Stomach (tissue), 8 donors: ENCODE measurements at regions not wholly inside any gene's neighbourhood (a gene's known extent, or its start where the extent isn't known, plus 50 kb on each side); places are given as distances from the start of the nearest gene placed in this dataset.
A peak's percentile ranks its signal among the peaks of the same experiment; 100 is the strongest.

Experiments
- DNase-seq, 2 donors: peaks; one replicate each; pipeline versions ENCODE4 v3.0.0 to v3.0.0-alpha.2; 2013 to 2019
- H3K27ac ChIP-seq, 5 donors: fragments of 200-600 bp in 4 of 5; sonication (generic) in 4 of 5; one replicate each; pipeline ENCODE4 v1.5.1; 2013 to 2019; ENCODE audit warnings: mild to moderate bottlenecking in 1 of 5, moderate library complexity in 1 of 5
- H3K27me3 ChIP-seq, 3 donors: fragments of 200-600 bp; sonication (generic); one replicate each; pipeline ENCODE4 v1.5.1; 2017 to 2019; ENCODE audit warnings: mixed run types in 1 of 3
- H3K36me3 ChIP-seq, 4 donors: fragments of 200-600 bp; sonication (generic); 1 replicate in 3 of 4; 2 replicates in 1 of 4; pipeline ENCODE4 v1.5.1; 2016 to 2019
- H3K4me1 ChIP-seq, 4 donors: fragments of 200-600 bp; sonication (generic); one replicate each; pipeline ENCODE4 v1.5.1; 2016 to 2019
- H3K4me3 ChIP-seq, 4 donors: fragments of 200-600 bp; sonication (generic) in 3 of 4; one replicate each; pipeline ENCODE4 v1.5.1; 2016 to 2019; ENCODE audit warnings: mild to moderate bottlenecking in 1 of 4
- H3K9me3 ChIP-seq, 4 donors: fragments of 200-600 bp; sonication (generic); one replicate each; pipeline ENCODE4 v1.5.1; 2016 to 2019
- CTCF ChIP-seq, 7 experiments: fragments of 450-650 bp in 4 of 7; fragments of 200-600 bp in 3 of 7; sonication (generic) in 3 of 7; IDR thresholded peaks; one replicate each; pipeline ENCODE4 v1.5.1; 2016 to 2019; ENCODE audit warnings: antibody characterized with exemption in 7 of 7, control low read depth in 2 of 7, mild to moderate bottlenecking in 1 of 7
- EP300 ChIP-seq: sonication (generic); formaldehyde crosslinking; IDR thresholded peaks from one replicate; pipeline ENCODE4 v1.6.1; 2017; ENCODE audit warnings: antibody characterized with exemption
- POLR2A ChIP-seq, 4 donors: fragments of 450-650 bp; IDR thresholded peaks; one replicate each; pipeline ENCODE4 v1.6.1; 2016; ENCODE audit warnings: antibody characterized with exemption in 4 of 4, control low read depth in 2 of 4, mild to moderate bottlenecking in 1 of 4, moderate library complexity in 1 of 4
- POLR2AphosphoS5 ChIP-seq, 3 donors: sonication (generic); formaldehyde crosslinking; IDR thresholded peaks; one replicate each; pipeline ENCODE4 v1.6.1; 2016; ENCODE audit warnings: antibody characterized with exemption in 3 of 3
- WGBS, 5 donors: extraction: QIAGEN DNeasy Blood & Tissue Kit in 3 of 5; methylation state at CpG; one replicate each; pipeline versions ENCODE4 v1.1.5 to v1.1.7; 2013 to 2018; 5-methylcytosine and 5-hydroxymethylcytosine counted together
- intact Hi-C: fragments of 100-400 bp; cut with DNase I; formaldehyde crosslinking; loops from one replicate; pipeline ENCODE4 v1.15.1; 2023; ENCODE audit warnings: low total_unique reads
- donor health status: healthy with polysubstance abuse.
- donor health status: Bipolar disorder and iron deficiency.
- donor health status: healthy.

GRCh38 chr2:128835974-128836373, 517.3 kb upstream of the HS6ST1 start:
- no peaks in the 10 kb centered on the region for H3K36me3 ChIP-seq
- H3K27me3 ChIP-seq: peaks cover 0 to 6% (median 0%) of the 10 kb centered on the region in 3 donors
- 89 to 93% (median 92%) methylated on average over 6 of the region's 6 CpGs for WGBS, 5 donors
- TF ChIP-seq POLR2AphosphoS5 (IDR thresholded peaks at IDR 0.05) (no peak), POLR2A (IDR thresholded peaks at IDR 0.05) (no peak), CTCF (IDR thresholded peaks at IDR 0.05) (no peak), EP300 (no peak)
- intact Hi-C loops: no loop called here
- peak overlapping the region in 1 of 5 donors; percentile 46 for H3K27ac ChIP-seq
- no peaks in the 10 kb centered on the region for H3K4me1 ChIP-seq
- no peak overlapping the region for H3K4me3 ChIP-seq
- DNase-seq: no peak
- no peaks in the 10 kb centered on the region for H3K9me3 ChIP-seq

GRCh38 chr2:128836559-128837100, 518.0 kb upstream of the HS6ST1 start:
- no peaks in the 10 kb centered on the region for H3K4me1 ChIP-seq
- peak overlapping the region in 1 of 5 donors; percentile 46 for H3K27ac ChIP-seq
- intact Hi-C loops: no loop called here

GRCh38 chr2:128838244-128838643, 519.6 kb upstream of the HS6ST1 start:
- Histone ChIP-seq H3K4me3 (no peak overlapping the region), H3K27me3 (peaks cover 0 to 6% (median 0%) of the 10 kb centered on the region in 3 donors), H3K4me1 (no peaks in the 10 kb centered on the region), H3K9me3 (no peaks in the 10 kb centered on the region), H3K36me3 (no peaks in the 10 kb centered on the region), H3K27ac (no peak overlapping the region)
- 88 to 93% (median 89%) methylated on average over 5 of the region's 5 CpGs for WGBS, 5 donors
- DNase-seq: no peak
- intact Hi-C loops: no loop called here
- no peak for TF ChIP-seq CTCF (IDR thresholded peaks at IDR 0.05)
- no peak for TF ChIP-seq EP300
- no peak for TF ChIP-seq POLR2AphosphoS5 (IDR thresholded peaks at IDR 0.05)
- no peak for TF ChIP-seq POLR2A (IDR thresholded peaks at IDR 0.05)

More at GRCh38 chr2:128836559-128837100, 518.0 kb upstream of the HS6ST1 start:
- Histone ChIP-seq H3K4me3 (no peak overlapping the region), H3K9me3 (no peaks in the 10 kb centered on the region), H3K36me3 (no peaks in the 10 kb centered on the region), H3K27me3 (peaks cover 0 to 6% (median 0%) of the 10 kb centered on the region in 3 donors)
- WGBS, 5 donors: 81 to 90% (median 87%) methylated on average over 5 of the region's 5 CpGs
- DNase-seq: no peak
- TF ChIP-seq POLR2A (IDR thresholded peaks at IDR 0.05) (no peak), POLR2AphosphoS5 (IDR thresholded peaks at IDR 0.05) (no peak), CTCF (IDR thresholded peaks at IDR 0.05) (no peak), EP300 (no peak)

- Histone ChIP-seq H3K36me3 (no peaks in the 10 kb centered on the region), H3K9me3 (no peaks in the 10 kb centered on the region), H3K4me3 (no peak overlapping the region), H3K27ac (no peak overlapping the region), H3K27me3 (peaks cover 0 to 6% (median 0%) of the 10 kb centered on the region in 3 donors), H3K4me1 (no peaks in the 10 kb centered on the region)
- 50 to 64% (median 60%) methylated on average over 3 of the region's 3 CpGs for WGBS, 5 donors
- TF ChIP-seq EP300: no peak
- no peak for TF ChIP-seq POLR2A (IDR thresholded peaks at IDR 0.05)
- TF ChIP-seq CTCF (IDR thresholded peaks at IDR 0.05): no peak
- no peak for TF ChIP-seq POLR2AphosphoS5 (IDR thresholded peaks at IDR 0.05)
- intact Hi-C loops: no loop called here
- no peak for DNase-seq
Measured at GRCh38 chr2:128841803-128842202, 523.1 kb upstream of the HS6ST1 start.
